Keratinocyte (primary cell): ENCODE measurements at regions not wholly inside any gene's neighbourhood (a gene's known extent, or its start where the extent isn't known, plus 50 kb on each side); places are given as distances from the start of the nearest gene placed in this dataset.
"Not testable (repeated sequence)": the region's sequence is repeated elsewhere in the genome, so short reads cannot be mapped to it uniquely, and the experiment has no call there.

Experiments
- DNase-seq: peaks from one replicate; pipeline ENCODE4 v3.0.0-alpha.2; 2011; ENCODE audit warnings: low read depth, missing footprints, low spot score
- FAIRE-seq: peaks from 2 replicates; lab custom pipeline; 2011; peaks lifted over from hg19 to GRCh38; lab: Jason Lieb, UNC
- H2AFZ ChIP-seq: 2 replicates; pipeline ENCODE4 v1.6.0; 2012; ENCODE audit warnings: low read length, control low read depth, inconsistent platforms; ENCODE audit not compliant: control insufficient read depth
- H3K27ac ChIP-seq: 2 replicates; pipeline ENCODE4 v1.5.1; 2011; ENCODE audit warnings: low read length; ENCODE audit not compliant: control insufficient read depth, insufficient read depth
- H3K27me3 ChIP-seq: 3 replicates; pipeline ENCODE4 v1.6.0; 2011; ENCODE audit warnings: low read length; ENCODE audit not compliant: control insufficient read depth, insufficient read depth; ENCODE audit errors: extremely low read depth
- H3K36me3 ChIP-seq, 2 experiments: 2 replicates in 1 of 2; 3 replicates in 1 of 2; pipeline ENCODE4 v1.5.1; 2011; ENCODE audit warnings: low read length in 2 of 2, mild to moderate bottlenecking in 1 of 2; ENCODE audit not compliant: control insufficient read depth in 2 of 2, insufficient read depth in 2 of 2; ENCODE audit errors: extremely low read depth in 1 of 2
- H3K4me1 ChIP-seq: 3 replicates; pipeline ENCODE4 v1.5.1; 2011; ENCODE audit warnings: low read length; ENCODE audit not compliant: control insufficient read depth, insufficient read depth; ENCODE audit errors: extremely low read depth
- H3K4me2 ChIP-seq: 3 replicates; pipeline ENCODE4 v1.6.0; 2011; ENCODE audit warnings: low read depth, low read length; ENCODE audit not compliant: control insufficient read depth, insufficient read depth; ENCODE audit errors: extremely low read depth
- H3K4me3 ChIP-seq, 3 experiments: fragments of 200-600 bp in 1 of 3; sonication (generic) in 1 of 3; 2 replicates in 2 of 3; 3 replicates in 1 of 3; pipeline ENCODE4 v1.5.1; 2011 to 2016; ENCODE audit warnings: low read length in 3 of 3, mild to moderate bottlenecking in 3 of 3, control low read depth in 2 of 3, inconsistent platforms in 1 of 3, low read depth in 1 of 3, mixed read lengths in 1 of 3, mixed run types in 1 of 3, moderate library complexity in 1 of 3; ENCODE audit not compliant: control insufficient read depth in 2 of 3, insufficient read depth in 2 of 3; ENCODE audit errors: extremely low read depth in 1 of 3
- H3K79me2 ChIP-seq: 2 replicates; pipeline ENCODE4 v1.6.0; 2012; ENCODE audit warnings: low read length; ENCODE audit not compliant: control insufficient read depth, insufficient read depth
- H3K9ac ChIP-seq: 3 replicates; pipeline ENCODE4 v1.6.0; 2011; ENCODE audit warnings: low read length; ENCODE audit not compliant: control insufficient read depth, insufficient read depth; ENCODE audit errors: extremely low read depth
- H3K9me1 ChIP-seq: 3 replicates; pipeline ENCODE4 v1.6.0; 2011; ENCODE audit warnings: low read length; ENCODE audit not compliant: control insufficient read depth, insufficient read depth; ENCODE audit errors: extremely low read depth
- H3K9me3 ChIP-seq: 2 replicates; pipeline ENCODE4 v1.5.1; 2012; ENCODE audit warnings: low read depth, low read length; ENCODE audit not compliant: control insufficient read depth
- H4K20me1 ChIP-seq: 3 replicates; pipeline ENCODE4 v1.6.0; 2011; ENCODE audit warnings: low read length; ENCODE audit not compliant: control insufficient read depth, insufficient read depth; ENCODE audit errors: extremely low read depth
- dilution Hi-C: fragments of 300-500 bp; cut with MboI; formaldehyde crosslinking; loops from one replicate; pipeline ENCODE4 v1.7.0; 2020; ENCODE audit warnings: low sequenced_read_pairs; ENCODE audit not compliant: extremely low pct_ligation_motif_present

GRCh38 chr21:6072691-6073090 is 4448.7 kb upstream of the TPTE start:
- not testable (repeated sequence) for H3K9me3 ChIP-seq, DNase-seq

GRCh38 chr21:6073993-6074705 is 4447.2 kb upstream of the TPTE start:
- H3K4me3 ChIP-seq, H3K4me2 ChIP-seq, H3K9ac ChIP-seq, DNase-seq, H3K4me1 ChIP-seq, H3K9me3 ChIP-seq, H4K20me1 ChIP-seq, H3K36me3 ChIP-seq, H2AFZ ChIP-seq, dilution Hi-C loops, FAIRE-seq, H3K27ac ChIP-seq, H3K9me1 ChIP-seq, H3K27me3 ChIP-seq, H3K79me2 ChIP-seq: not testable (repeated sequence)

More at GRCh38 chr21:6072691-6073090, 4448.7 kb upstream of the TPTE start:
- H2AFZ ChIP-seq, H3K4me1 ChIP-seq, H3K4me2 ChIP-seq, H3K27me3 ChIP-seq, H3K4me3 ChIP-seq, H3K27ac ChIP-seq, dilution Hi-C loops, FAIRE-seq, H3K36me3 ChIP-seq, H3K9ac ChIP-seq, H3K79me2 ChIP-seq, H3K9me1 ChIP-seq, H4K20me1 ChIP-seq: not testable (repeated sequence)

GRCh38 chr21:6074935-6075334 is 4446.4 kb upstream of the TPTE start:
- H3K79me2 ChIP-seq, dilution Hi-C loops, H3K9me1 ChIP-seq, H3K9ac ChIP-seq, H4K20me1 ChIP-seq, H3K27ac ChIP-seq, H3K4me3 ChIP-seq, DNase-seq, H3K4me2 ChIP-seq, H3K9me3 ChIP-seq, FAIRE-seq, H3K36me3 ChIP-seq, H3K4me1 ChIP-seq, H3K27me3 ChIP-seq, H2AFZ ChIP-seq: not testable (repeated sequence)

- H4K20me1 ChIP-seq, H3K9me3 ChIP-seq, H3K4me2 ChIP-seq, DNase-seq, H3K9ac ChIP-seq, H2AFZ ChIP-seq, FAIRE-seq, dilution Hi-C loops, H3K9me1 ChIP-seq, H3K27ac ChIP-seq, H3K4me1 ChIP-seq, H3K27me3 ChIP-seq, H3K79me2 ChIP-seq, H3K4me3 ChIP-seq, H3K36me3 ChIP-seq: not testable (repeated sequence)
Observed at GRCh38 chr21:6075627-6076208, 4445.7 kb upstream of the TPTE start.

- H3K4me3 ChIP-seq, DNase-seq, H4K20me1 ChIP-seq, H3K79me2 ChIP-seq, FAIRE-seq, H3K4me2 ChIP-seq, H3K4me1 ChIP-seq, H3K9me1 ChIP-seq, H3K36me3 ChIP-seq, H2AFZ ChIP-seq, H3K27me3 ChIP-seq, H3K27ac ChIP-seq, dilution Hi-C loops, H3K9me3 ChIP-seq, H3K9ac ChIP-seq: not testable (repeated sequence)
Observed at GRCh38 chr21:6077358-6077757, 4444.0 kb upstream of the TPTE start.
